ENCODE measurements at regions not wholly inside any gene's neighbourhood (a gene's known extent, or its start where the extent isn't known, plus 50 kb on each side); places are given as distances from the start of the nearest gene placed in this dataset.

GRCh38 chr12:33581613-33582122 lies 142.0 kb upstream of the SYT10 start:
- no peak for TF ChIP-seq EP300 (IDR thresholded peaks at IDR 0.05)
- TF ChIP-seq CTCF (IDR thresholded peaks at IDR 0.05): no peak
